ENCODE measurements at regions not wholly inside any gene's neighbourhood (a gene's known extent, or its start where the extent isn't known, plus 50 kb on each side); places are given as distances from the start of the nearest gene placed in this dataset.

DNA sequence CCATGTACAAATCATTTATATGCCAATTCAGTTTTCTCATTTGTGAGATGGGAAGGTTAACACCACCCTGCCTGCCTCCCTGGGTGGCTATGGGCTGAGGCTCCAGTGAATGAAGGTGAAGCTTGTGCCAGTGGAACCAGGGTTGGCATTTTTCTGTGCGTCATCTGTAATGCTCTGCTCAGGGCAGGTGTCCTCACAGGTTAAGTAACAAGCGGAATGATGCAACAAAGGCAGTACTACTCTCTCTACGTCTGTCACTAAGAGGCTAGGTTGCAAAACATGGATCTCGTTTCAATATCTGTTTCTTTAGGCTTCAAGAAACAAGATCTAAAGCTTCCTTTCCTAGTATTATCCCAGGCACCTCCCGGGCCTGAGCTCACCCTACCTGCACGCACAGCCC lies 67.0 kb upstream of the ZNF648 start:
- FAIRE-seq (no peak), DNase-seq (ENCODE audit: insufficient read length, low spot score) (no peak)
- TF ChIP-seq POLR2A (IDR thresholded peaks at IDR 0.05; ENCODE audit: low read depth, low read length) (no peak), POLR2AphosphoS5 (IDR thresholded peaks at IDR 0.05; ENCODE audit: low read depth, low read length) (no peak), PAX5 (IDR thresholded peaks at IDR 0.05; ENCODE audit: insufficient read depth, low read length, severe bottlenecking) (no peak), TAF1 (IDR thresholded peaks at IDR 0.05; ENCODE audit: low read depth, low read length) (no peak), POU2F2 (IDR thresholded peaks at IDR 0.05; ENCODE audit: low read depth, low read length) (no peak), SPI1 (IDR thresholded peaks at IDR 0.05; ENCODE audit: low read depth, low read length) (no peak)

DNA sequence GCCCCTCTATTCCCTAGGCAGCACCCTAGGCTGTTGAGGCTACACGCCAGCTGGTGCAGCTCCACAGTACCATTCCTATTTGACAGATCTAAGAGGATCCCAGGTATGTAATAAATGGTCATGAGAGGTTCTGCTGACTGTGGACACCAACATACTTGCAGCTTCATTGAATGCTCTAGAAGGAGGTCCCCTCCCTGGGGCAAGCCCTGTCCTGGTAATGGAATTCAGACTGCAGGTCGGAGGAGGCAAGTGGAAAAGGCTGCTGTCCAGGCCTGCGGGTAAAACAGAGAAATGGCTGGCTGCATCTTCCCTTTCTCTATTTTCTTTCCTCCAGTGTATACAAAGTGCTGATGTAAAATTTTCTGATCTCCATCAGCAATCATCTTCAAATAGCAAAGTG lies 66.1 kb upstream of the ZNF648 start:
- DNase-seq (ENCODE audit: insufficient read length, low spot score) (no peak), FAIRE-seq (no peak)
- TF ChIP-seq SPI1 (IDR thresholded peaks at IDR 0.05; ENCODE audit: low read depth, low read length) (no peak), POU2F2 (IDR thresholded peaks at IDR 0.05; ENCODE audit: low read depth, low read length) (no peak), TAF1 (IDR thresholded peaks at IDR 0.05; ENCODE audit: low read depth, low read length) (no peak), PAX5 (IDR thresholded peaks at IDR 0.05; ENCODE audit: insufficient read depth, low read length, severe bottlenecking) (no peak), POLR2A (IDR thresholded peaks at IDR 0.05; ENCODE audit: low read depth, low read length) (no peak), POLR2AphosphoS5 (IDR thresholded peaks at IDR 0.05; ENCODE audit: low read depth, low read length) (no peak)

DNA sequence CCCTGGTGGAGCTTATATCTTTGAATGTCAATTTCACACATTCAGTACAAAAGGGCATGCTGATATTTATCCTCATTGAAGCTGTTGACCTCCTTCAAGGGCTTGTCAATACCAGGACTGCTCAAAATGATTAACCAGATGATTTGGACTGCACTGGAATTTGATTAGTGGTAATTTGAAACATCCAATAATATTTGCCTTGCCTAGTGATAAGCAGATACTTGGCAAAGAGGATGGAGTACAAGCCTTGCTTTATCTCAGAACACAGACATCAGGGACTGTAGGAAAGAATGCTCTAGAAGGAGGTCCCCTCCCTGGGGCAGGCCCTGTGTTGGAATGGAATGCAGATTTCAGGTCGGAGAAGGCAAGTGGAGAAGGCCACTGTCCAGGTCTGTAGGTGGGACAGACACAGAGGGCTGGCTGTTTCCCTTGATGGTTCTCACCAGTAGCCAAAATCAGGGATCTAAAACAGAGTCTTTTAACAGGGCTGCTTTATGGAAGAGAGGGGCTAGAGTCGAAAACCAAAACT lies 64.8 kb upstream of the ZNF648 start:
- no peak for FAIRE-seq
- no peak for DNase-seq (ENCODE audit: insufficient read length, low spot score)
- TF ChIP-seq POLR2A (IDR thresholded peaks at IDR 0.05; ENCODE audit: low read depth, low read length) = no peak
- no peak for TF ChIP-seq TAF1 (IDR thresholded peaks at IDR 0.05; ENCODE audit: low read depth, low read length)
- TF ChIP-seq POU2F2 (IDR thresholded peaks at IDR 0.05; ENCODE audit: low read depth, low read length) = no peak
- TF ChIP-seq SPI1 (IDR thresholded peaks at IDR 0.05; ENCODE audit: low read depth, low read length) = no peak
- TF ChIP-seq POLR2AphosphoS5 (IDR thresholded peaks at IDR 0.05; ENCODE audit: low read depth, low read length) = no peak
- no peak for TF ChIP-seq PAX5 (IDR thresholded peaks at IDR 0.05; ENCODE audit: insufficient read depth, low read length, severe bottlenecking)

DNA sequence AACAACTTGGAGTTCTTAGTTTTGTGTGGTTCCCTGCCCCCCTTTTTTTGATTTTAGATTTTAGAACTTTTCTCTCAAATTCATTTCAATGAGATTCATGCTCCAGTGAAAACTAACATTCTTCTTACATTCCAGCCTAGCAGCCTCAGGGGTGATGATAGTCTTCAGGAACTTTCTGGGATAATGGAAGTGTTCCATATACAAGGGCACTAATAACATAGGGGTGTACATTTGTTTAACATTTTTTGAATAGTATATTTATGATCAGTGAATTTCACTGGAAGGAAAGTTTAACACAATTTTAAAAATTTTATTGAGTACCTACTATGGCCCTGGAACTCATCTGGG lies 61.4 kb upstream of the ZNF648 start:
- TF ChIP-seq POLR2A (IDR thresholded peaks at IDR 0.05; ENCODE audit: low read depth, low read length) = no peak
- no peak for TF ChIP-seq TAF1 (IDR thresholded peaks at IDR 0.05; ENCODE audit: low read depth, low read length)
- DNase-seq (ENCODE audit: insufficient read length, low spot score) = no peak
- FAIRE-seq = no peak

DNA sequence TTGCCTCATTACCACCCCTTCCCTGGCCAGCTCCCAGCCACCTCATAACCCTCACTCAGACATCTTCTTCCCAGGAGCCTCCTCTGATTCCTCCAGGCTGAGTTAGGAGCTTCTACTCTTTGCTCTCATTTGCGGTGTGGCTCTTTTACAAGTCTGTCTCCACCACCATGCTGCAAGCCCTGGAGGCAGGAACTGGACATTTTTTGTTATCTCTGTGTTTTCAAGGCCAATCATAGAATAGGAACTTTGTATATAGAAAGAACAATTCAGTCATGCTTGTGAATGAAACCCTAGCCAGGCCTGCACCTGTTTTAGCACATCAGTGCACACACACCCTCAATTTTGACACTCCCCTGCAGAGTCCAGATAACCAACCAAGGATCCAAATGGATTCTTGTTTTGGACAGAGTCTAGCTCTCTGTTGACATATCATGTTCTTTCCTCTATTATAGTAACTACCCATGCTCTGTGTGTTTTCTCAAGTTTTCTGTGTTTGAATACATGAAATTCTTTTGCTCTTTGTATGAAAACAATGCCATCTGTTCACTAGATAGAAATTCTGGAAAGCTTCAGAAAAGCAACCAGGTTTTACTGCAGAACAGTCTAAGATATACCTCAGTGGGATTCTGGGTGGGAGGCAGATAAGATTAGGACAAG lies 60.9 kb upstream of the ZNF648 start:
- FAIRE-seq = no peak
- TF ChIP-seq POU2F2 (IDR thresholded peaks at IDR 0.05; ENCODE audit: low read depth, low read length) = no peak
- TF ChIP-seq SPI1 (IDR thresholded peaks at IDR 0.05; ENCODE audit: low read depth, low read length) = no peak
- TF ChIP-seq PAX5 (IDR thresholded peaks at IDR 0.05; ENCODE audit: insufficient read depth, low read length, severe bottlenecking) = no peak
- TF ChIP-seq POLR2A (IDR thresholded peaks at IDR 0.05; ENCODE audit: low read depth, low read length) = no peak
- TF ChIP-seq TAF1 (IDR thresholded peaks at IDR 0.05; ENCODE audit: low read depth, low read length) = no peak
- TF ChIP-seq POLR2AphosphoS5 (IDR thresholded peaks at IDR 0.05; ENCODE audit: low read depth, low read length) = no peak
- DNase-seq (ENCODE audit: insufficient read length, low spot score) = no peak

DNA sequence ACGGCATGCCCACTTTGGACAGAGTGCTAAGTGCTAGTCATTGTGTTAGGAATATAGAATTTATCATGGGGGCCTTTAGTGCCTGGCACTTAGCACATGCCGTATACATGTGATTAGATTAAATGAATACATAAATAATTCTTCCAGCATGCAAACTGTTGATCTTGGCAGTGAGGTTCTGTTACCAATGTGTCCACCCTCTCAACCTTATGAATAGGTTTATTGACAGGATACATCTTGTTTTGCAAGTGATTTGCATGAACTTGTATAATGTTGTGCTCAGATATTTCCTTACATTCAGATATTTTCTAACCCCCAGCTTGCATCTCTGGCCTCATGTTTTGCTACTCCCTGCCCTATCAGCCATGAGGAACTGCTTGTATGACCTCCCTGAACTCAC lies 60.3 kb upstream of the ZNF648 start:
- FAIRE-seq = no peak
- TF ChIP-seq POU2F2 (IDR thresholded peaks at IDR 0.05; ENCODE audit: low read depth, low read length) = no peak
- no peak for DNase-seq (ENCODE audit: insufficient read length, low spot score)

DNA sequence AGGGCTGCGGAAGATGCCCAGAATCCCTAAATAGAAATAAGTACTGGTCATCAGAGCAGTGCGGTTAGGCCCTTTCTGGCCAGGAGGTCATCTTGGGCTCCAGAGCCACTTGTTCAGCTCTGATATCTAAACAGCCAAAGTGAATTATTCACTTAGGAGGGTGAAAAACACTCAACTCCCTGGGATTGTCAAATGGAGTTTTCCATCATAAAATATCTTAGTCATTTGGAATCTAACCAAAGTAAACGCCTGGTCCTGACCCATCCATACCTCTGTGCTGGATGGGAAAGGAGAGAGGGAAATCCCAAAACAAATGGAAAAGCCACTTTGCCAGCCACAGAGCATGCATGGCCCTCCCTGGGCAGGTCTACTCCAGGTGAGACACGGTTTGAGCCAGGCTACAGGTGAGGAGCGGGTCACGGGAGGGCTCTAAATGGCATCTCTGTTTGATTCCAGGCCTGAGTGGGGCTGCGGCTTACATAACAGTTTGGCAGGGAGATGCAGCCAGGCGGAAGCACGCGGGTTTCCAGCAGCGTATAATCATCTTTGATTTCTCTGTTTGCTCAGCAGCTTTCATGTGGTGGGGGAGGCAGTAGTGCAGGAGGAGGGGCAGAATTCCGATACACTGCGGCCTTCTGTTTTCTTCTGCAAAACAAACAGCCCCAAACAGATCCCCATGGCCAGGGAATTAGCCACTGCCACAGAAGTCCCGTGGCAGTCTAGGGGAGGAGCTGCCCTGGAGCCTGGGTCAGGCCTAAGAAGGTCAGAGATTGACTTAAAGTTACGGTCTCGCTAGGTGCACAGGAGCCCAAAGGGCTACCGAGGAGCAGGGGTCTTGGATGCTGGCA lies 59.1 kb upstream of the ZNF648 start:
- FAIRE-seq (no peak), DNase-seq (ENCODE audit: insufficient read length, low spot score) (no peak)

DNA sequence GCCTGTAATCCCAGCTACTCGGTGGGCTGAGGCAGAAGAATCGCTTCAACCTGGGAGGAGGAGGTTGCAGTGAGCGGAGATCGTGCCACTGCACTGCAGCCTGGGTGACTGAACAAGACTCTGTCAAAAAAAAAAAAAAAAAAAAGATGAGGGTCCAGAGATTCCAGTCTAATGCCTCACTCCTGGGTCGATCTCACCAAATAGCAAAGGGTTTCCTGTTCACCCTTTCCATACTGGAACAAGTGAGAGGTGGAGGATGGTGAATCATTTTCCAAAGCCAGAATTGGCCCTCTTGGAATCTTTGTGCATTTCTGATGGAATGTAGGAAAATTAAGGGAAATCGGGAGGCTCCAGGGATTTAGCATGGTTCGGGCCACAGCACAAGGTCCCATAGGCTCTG lies 58.1 kb upstream of the ZNF648 start:
- DNase-seq (ENCODE audit: insufficient read length, low spot score) = no peak
- TF ChIP-seq POU2F2 (IDR thresholded peaks at IDR 0.05; ENCODE audit: low read depth, low read length) (no peak), POLR2AphosphoS5 (IDR thresholded peaks at IDR 0.05; ENCODE audit: low read depth, low read length) (no peak)
- no peak for FAIRE-seq

More for the DNA sequence above, 59.1 kb upstream of the ZNF648 start:
- TF ChIP-seq POLR2A (IDR thresholded peaks at IDR 0.05; ENCODE audit: low read depth, low read length) = no peak
- TF ChIP-seq POLR2AphosphoS5 (IDR thresholded peaks at IDR 0.05; ENCODE audit: low read depth, low read length) = no peak
- TF ChIP-seq PAX5 (IDR thresholded peaks at IDR 0.05; ENCODE audit: insufficient read depth, low read length, severe bottlenecking) = no peak
- no peak for TF ChIP-seq POU2F2 (IDR thresholded peaks at IDR 0.05; ENCODE audit: low read depth, low read length)
- TF ChIP-seq TAF1 (IDR thresholded peaks at IDR 0.05; ENCODE audit: low read depth, low read length) = no peak
- no peak for TF ChIP-seq SPI1 (IDR thresholded peaks at IDR 0.05; ENCODE audit: low read depth, low read length)

DNA sequence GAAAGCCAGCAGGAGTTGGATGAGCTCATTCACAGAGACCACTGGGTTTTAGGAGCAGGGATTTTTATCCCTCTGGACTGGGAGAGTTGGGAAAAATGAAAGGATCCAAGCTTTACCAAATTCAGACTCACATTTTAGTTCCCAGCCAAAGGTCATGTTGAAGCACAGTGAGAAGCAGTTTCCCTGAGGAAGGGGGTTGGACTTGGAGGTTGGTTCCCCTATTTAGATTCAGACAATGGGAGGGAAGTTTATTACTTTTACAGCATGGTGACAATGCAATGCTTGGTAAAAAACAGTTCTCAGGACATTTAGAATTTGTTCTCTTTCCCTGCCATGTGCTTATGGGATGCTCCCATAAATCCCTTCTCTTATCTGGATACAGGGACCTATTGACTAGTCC lies 57.3 kb upstream of the ZNF648 start:
- FAIRE-seq = no peak
- TF ChIP-seq SPI1 (IDR thresholded peaks at IDR 0.05; ENCODE audit: low read depth, low read length) (no peak), PAX5 (IDR thresholded peaks at IDR 0.05; ENCODE audit: insufficient read depth, low read length, severe bottlenecking) (no peak)

DNA sequence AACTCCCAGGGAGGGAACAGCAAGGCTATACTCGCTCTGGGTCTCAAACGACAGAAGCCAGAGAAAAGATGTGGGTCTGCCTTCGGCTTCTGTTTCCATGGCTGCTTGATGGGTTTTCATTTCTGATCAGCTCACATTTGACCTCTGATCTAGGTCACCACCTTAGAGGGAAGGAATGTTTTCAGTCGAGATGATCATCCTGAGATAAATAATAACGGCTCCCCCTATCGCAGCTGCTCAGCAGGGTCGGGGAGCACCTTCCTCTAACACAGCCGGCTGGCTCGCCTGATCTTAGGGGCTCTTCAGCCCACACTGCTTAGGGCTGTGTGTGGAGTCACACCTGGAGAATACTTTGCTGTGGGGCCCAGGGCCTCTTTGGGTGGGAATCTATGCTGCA lies 53.1 kb upstream of the ZNF648 start:
- TF ChIP-seq POLR2A (IDR thresholded peaks at IDR 0.05; ENCODE audit: low read depth, low read length) (no peak), PAX5 (IDR thresholded peaks at IDR 0.05; ENCODE audit: insufficient read depth, low read length, severe bottlenecking) (no peak), POLR2AphosphoS5 (IDR thresholded peaks at IDR 0.05; ENCODE audit: low read depth, low read length) (no peak), SPI1 (IDR thresholded peaks at IDR 0.05; ENCODE audit: low read depth, low read length) (no peak), TAF1 (IDR thresholded peaks at IDR 0.05; ENCODE audit: low read depth, low read length) (no peak), POU2F2 (IDR thresholded peaks at IDR 0.05; ENCODE audit: low read depth, low read length) (no peak)
- FAIRE-seq = no peak
- no peak for DNase-seq (ENCODE audit: insufficient read length, low spot score)

More for the DNA sequence above, 57.3 kb upstream of the ZNF648 start:
- no peak for DNase-seq (ENCODE audit: insufficient read length, low spot score)
